ENCODE measurements at regions not wholly inside any gene's neighbourhood (a gene's known extent, or its start where the extent isn't known, plus 50 kb on each side); places are given as distances from the start of the nearest gene placed in this dataset.

DNA sequence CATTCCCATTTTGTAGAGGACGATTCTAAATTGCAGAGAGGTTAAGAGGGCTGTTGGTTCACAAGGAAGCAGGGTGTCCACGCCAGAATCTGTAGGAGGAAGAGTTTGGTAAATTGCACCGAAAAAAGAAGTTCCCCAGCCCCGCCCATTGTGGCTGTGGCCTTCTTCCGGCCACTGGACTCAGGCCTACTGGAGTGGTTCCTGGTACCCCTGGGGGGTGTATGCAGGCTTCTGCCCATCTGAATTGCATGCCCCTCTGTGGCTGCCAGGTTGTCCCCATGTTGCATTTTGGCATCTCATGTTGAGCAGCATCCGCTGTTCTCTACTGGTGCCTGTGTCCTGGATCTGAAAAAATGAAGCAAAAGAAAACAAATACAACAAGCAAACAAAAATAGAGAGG lies 234.2 kb downstream of the WDR11 start:
- TF ChIP-seq EZH2 (IDR thresholded peaks at IDR 0.05) (no peak), ZNF274 (IDR thresholded peaks at IDR 0.05; ENCODE audit: low read depth, low read length) (no peak), EZH2phosphoT487 (IDR thresholded peaks at IDR 0.05; ENCODE audit: borderline replicate concordance) (no peak), RAD21 (IDR thresholded peaks at IDR 0.05; ENCODE audit: low read depth) (no peak), POLR2A (IDR thresholded peaks at IDR 0.05; ENCODE audit: borderline replicate concordance, extremely low read depth, insufficient read depth, insufficient read length) (no peak), JUND (IDR thresholded peaks at IDR 0.05) (no peak), POLR2AphosphoS5 (IDR thresholded peaks at IDR 0.05; ENCODE audit: low read depth, low read length) (no peak), TCF7L2 (IDR thresholded peaks at IDR 0.05; ENCODE audit: borderline replicate concordance, extremely low read depth, insufficient read depth, insufficient read length) (no peak), SIN3A (IDR thresholded peaks at IDR 0.05; ENCODE audit: low read depth) (no peak), YY1 (IDR thresholded peaks at IDR 0.05; ENCODE audit: extremely low read depth, insufficient replicate concordance, low read depth, low read length) (no peak)
- TF ChIP-seq, protein P1, sequence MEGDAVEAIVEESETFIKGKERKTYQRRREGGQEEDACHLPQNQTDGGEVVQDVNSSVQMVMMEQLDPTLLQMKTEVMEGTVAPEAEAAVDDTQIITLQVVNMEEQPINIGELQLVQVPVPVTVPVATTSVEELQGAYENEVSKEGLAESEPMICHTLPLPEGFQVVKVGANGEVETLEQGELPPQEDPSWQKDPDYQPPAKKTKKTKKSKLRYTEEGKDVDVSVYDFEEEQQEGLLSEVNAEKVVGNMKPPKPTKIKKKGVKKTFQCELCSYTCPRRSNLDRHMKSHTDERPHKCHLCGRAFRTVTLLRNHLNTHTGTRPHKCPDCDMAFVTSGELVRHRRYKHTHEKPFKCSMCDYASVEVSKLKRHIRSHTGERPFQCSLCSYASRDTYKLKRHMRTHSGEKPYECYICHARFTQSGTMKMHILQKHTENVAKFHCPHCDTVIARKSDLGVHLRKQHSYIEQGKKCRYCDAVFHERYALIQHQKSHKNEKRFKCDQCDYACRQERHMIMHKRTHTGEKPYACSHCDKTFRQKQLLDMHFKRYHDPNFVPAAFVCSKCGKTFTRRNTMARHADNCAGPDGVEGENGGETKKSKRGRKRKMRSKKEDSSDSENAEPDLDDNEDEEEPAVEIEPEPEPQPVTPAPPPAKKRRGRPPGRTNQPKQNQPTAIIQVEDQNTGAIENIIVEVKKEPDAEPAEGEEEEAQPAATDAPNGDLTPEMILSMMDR (IDR thresholded peaks at IDR 0.05 in 2 of 3, conservative IDR thresholded peaks at IDR 0.05 in 1 of 3; ENCODE audit: borderline replicate concordance in 1 of 3, insufficient read depth in 1 of 3, low read depth in 2 of 3, low read length in 2 of 3): no peak
- TF ChIP-seq, protein P2, sequence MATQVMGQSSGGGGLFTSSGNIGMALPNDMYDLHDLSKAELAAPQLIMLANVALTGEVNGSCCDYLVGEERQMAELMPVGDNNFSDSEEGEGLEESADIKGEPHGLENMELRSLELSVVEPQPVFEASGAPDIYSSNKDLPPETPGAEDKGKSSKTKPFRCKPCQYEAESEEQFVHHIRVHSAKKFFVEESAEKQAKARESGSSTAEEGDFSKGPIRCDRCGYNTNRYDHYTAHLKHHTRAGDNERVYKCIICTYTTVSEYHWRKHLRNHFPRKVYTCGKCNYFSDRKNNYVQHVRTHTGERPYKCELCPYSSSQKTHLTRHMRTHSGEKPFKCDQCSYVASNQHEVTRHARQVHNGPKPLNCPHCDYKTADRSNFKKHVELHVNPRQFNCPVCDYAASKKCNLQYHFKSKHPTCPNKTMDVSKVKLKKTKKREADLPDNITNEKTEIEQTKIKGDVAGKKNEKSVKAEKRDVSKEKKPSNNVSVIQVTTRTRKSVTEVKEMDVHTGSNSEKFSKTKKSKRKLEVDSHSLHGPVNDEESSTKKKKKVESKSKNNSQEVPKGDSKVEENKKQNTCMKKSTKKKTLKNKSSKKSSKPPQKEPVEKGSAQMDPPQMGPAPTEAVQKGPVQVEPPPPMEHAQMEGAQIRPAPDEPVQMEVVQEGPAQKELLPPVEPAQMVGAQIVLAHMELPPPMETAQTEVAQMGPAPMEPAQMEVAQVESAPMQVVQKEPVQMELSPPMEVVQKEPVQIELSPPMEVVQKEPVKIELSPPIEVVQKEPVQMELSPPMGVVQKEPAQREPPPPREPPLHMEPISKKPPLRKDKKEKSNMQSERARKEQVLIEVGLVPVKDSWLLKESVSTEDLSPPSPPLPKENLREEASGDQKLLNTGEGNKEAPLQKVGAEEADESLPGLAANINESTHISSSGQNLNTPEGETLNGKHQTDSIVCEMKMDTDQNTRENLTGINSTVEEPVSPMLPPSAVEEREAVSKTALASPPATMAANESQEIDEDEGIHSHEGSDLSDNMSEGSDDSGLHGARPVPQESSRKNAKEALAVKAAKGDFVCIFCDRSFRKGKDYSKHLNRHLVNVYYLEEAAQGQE (IDR thresholded peaks at IDR 0.05; ENCODE audit: low read depth): no peak
- TF ChIP-seq, protein P3, sequence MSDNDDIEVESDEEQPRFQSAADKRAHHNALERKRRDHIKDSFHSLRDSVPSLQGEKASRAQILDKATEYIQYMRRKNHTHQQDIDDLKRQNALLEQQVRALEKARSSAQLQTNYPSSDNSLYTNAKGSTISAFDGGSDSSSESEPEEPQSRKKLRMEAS (IDR thresholded peaks at IDR 0.05): no peak
- TF ChIP-seq, protein P4, sequence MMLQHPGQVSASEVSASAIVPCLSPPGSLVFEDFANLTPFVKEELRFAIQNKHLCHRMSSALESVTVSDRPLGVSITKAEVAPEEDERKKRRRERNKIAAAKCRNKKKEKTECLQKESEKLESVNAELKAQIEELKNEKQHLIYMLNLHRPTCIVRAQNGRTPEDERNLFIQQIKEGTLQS (IDR thresholded peaks at IDR 0.05): no peak
